ENCODE measurements at regions not wholly inside any gene's neighbourhood (a gene's known extent, or its start where the extent isn't known, plus 50 kb on each side); places are given as distances from the start of the nearest gene placed in this dataset.

DNA sequence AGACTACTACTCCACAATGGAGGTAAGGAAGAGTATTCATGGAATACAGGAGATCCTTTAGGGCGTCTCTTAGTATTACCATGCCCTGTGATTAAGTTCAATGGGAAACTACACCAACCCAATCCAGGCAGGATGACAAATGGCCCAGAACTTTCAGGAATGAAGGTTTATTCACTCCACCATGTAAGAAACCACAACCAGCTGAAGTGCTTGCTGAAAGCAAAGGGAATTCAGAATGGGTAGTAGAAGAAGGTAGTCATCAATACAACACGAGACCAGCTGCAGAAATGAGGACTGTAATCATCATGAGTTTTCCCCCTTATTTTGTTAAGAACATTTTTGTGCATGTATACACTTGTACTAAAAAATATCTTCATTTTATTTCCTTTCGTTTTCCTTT lies 76.6 kb downstream of the GPR37 start (continued):
- TF ChIP-seq, protein P1, sequence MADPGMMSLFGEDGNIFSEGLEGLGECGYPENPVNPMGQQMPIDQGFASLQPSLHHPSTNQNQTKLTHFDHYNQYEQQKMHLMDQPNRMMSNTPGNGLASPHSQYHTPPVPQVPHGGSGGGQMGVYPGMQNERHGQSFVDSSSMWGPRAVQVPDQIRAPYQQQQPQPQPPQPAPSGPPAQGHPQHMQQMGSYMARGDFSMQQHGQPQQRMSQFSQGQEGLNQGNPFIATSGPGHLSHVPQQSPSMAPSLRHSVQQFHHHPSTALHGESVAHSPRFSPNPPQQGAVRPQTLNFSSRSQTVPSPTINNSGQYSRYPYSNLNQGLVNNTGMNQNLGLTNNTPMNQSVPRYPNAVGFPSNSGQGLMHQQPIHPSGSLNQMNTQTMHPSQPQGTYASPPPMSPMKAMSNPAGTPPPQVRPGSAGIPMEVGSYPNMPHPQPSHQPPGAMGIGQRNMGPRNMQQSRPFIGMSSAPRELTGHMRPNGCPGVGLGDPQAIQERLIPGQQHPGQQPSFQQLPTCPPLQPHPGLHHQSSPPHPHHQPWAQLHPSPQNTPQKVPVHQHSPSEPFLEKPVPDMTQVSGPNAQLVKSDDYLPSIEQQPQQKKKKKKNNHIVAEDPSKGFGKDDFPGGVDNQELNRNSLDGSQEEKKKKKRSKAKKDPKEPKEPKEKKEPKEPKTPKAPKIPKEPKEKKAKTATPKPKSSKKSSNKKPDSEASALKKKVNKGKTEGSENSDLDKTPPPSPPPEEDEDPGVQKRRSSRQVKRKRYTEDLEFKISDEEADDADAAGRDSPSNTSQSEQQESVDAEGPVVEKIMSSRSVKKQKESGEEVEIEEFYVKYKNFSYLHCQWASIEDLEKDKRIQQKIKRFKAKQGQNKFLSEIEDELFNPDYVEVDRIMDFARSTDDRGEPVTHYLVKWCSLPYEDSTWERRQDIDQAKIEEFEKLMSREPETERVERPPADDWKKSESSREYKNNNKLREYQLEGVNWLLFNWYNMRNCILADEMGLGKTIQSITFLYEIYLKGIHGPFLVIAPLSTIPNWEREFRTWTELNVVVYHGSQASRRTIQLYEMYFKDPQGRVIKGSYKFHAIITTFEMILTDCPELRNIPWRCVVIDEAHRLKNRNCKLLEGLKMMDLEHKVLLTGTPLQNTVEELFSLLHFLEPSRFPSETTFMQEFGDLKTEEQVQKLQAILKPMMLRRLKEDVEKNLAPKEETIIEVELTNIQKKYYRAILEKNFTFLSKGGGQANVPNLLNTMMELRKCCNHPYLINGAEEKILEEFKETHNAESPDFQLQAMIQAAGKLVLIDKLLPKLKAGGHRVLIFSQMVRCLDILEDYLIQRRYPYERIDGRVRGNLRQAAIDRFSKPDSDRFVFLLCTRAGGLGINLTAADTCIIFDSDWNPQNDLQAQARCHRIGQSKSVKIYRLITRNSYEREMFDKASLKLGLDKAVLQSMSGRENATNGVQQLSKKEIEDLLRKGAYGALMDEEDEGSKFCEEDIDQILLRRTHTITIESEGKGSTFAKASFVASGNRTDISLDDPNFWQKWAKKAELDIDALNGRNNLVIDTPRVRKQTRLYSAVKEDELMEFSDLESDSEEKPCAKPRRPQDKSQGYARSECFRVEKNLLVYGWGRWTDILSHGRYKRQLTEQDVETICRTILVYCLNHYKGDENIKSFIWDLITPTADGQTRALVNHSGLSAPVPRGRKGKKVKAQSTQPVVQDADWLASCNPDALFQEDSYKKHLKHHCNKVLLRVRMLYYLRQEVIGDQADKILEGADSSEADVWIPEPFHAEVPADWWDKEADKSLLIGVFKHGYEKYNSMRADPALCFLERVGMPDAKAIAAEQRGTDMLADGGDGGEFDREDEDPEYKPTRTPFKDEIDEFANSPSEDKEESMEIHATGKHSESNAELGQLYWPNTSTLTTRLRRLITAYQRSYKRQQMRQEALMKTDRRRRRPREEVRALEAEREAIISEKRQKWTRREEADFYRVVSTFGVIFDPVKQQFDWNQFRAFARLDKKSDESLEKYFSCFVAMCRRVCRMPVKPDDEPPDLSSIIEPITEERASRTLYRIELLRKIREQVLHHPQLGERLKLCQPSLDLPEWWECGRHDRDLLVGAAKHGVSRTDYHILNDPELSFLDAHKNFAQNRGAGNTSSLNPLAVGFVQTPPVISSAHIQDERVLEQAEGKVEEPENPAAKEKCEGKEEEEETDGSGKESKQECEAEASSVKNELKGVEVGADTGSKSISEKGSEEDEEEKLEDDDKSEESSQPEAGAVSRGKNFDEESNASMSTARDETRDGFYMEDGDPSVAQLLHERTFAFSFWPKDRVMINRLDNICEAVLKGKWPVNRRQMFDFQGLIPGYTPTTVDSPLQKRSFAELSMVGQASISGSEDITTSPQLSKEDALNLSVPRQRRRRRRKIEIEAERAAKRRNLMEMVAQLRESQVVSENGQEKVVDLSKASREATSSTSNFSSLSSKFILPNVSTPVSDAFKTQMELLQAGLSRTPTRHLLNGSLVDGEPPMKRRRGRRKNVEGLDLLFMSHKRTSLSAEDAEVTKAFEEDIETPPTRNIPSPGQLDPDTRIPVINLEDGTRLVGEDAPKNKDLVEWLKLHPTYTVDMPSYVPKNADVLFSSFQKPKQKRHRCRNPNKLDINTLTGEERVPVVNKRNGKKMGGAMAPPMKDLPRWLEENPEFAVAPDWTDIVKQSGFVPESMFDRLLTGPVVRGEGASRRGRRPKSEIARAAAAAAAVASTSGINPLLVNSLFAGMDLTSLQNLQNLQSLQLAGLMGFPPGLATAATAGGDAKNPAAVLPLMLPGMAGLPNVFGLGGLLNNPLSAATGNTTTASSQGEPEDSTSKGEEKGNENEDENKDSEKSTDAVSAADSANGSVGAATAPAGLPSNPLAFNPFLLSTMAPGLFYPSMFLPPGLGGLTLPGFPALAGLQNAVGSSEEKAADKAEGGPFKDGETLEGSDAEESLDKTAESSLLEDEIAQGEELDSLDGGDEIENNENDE (IDR thresholded peaks at IDR 0.05; ENCODE audit: insufficient replicate concordance, low read length): no peak
- TF ChIP-seq HDAC2 (IDR thresholded peaks at IDR 0.05; ENCODE audit: borderline replicate concordance in 1 of 2, low read depth in 2 of 2, low read length in 2 of 2): no peak
- no peak for TF ChIP-seq POLR2A (IDR thresholded peaks at IDR 0.05; ENCODE audit: control extremely low read depth in 1 of 2, low read depth in 2 of 2, low read length in 2 of 2)
- no peak for TF ChIP-seq RNF2 (IDR thresholded peaks at IDR 0.05; ENCODE audit: borderline replicate concordance, low read depth, low read length, missing control alignments, poor library complexity, severe bottlenecking)
- TF ChIP-seq SAP30 (IDR thresholded peaks at IDR 0.05; ENCODE audit: insufficient read depth, insufficient replicate concordance, low read length): no peak
- TF ChIP-seq EZH2 (IDR thresholded peaks at IDR 0.05; ENCODE audit: low read depth, low read length, severe bottlenecking): no peak
- no peak for TF ChIP-seq CEBPB (IDR thresholded peaks at IDR 0.05; ENCODE audit: low read depth, low read length)
- no peak for TF ChIP-seq KDM4A (IDR thresholded peaks at IDR 0.05; ENCODE audit: low read depth, low read length, severe bottlenecking)
- TF ChIP-seq ASH2L (IDR thresholded peaks at IDR 0.05; ENCODE audit: low read length): no peak
- no peak for TF ChIP-seq HDAC6 (IDR thresholded peaks at IDR 0.05; ENCODE audit: low read depth, low read length)
- TF ChIP-seq RBBP5 (IDR thresholded peaks at IDR 0.05; ENCODE audit: borderline replicate concordance, low read depth, low read length): no peak
